Breast epithelium (tissue), 3 donors: ENCODE measurements at regions not wholly inside any gene's neighbourhood (a gene's known extent, or its start where the extent isn't known, plus 50 kb on each side); places are given as distances from the start of the nearest gene placed in this dataset.

Source experiments
- POLR2A ChIP-seq: fragments of 450-650 bp; IDR thresholded peaks from one replicate; pipeline ENCODE4 v1.6.1; 2016; ENCODE audit warnings: antibody characterized with exemption, mild to moderate bottlenecking, moderate library complexity
- POLR2AphosphoS5 ChIP-seq, 3 donors: sonication (generic); formaldehyde crosslinking; IDR thresholded peaks; one replicate each; pipeline ENCODE4 v1.6.1; 2017; ENCODE audit warnings: antibody characterized with exemption in 3 of 3
- TF ChIP-seq, protein P1 (sequence below), 3 donors: fragments of 450-650 bp; IDR thresholded peaks; one replicate each; pipeline ENCODE4 v1.5.1; 2016 to 2017; ENCODE audit warnings: antibody characterized with exemption in 3 of 3, mild to moderate bottlenecking in 3 of 3, moderate library complexity in 3 of 3

DNA sequence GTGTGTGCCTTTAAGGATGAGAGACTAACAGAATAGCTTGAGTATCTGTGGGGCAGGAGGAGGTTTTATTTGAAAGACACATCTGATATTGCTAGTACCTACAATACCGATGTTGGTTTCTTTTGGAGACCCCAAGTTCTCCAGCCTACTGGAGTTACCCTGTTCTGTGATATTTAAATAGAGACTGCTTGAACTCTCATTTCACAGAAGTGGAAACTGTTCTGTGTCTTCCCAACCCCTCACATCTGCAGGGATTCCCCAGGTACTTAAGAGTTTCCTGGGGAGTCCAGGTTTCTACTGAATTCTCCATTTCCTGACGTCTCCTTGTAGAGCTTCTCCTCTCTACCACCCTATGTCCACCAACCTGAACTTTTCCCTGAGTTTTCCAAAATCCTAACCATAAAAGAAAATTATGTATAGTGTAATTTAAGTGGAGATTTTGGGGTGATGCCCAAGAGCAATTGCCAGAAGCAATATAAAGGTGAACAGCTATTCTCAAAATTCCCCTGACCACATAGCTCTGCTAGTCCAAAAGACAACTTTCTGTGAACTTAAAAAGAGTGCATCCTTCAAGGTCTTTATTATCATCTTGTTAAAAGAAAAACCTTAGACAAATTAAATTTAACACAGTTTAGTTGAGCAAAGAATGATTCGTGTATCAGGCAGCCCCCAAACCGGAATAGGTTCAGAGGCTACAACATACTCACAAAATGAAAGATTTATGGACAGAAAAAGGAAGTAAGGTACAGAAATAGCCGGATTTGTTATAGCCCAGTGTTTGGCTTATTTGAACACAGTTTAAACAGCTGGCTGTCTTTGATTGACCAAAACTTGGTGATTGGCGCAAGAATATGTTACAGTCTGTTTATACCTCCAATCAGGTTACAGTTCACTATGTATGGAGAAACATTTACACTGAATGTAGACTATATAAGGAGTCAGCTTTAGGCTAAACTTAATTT is 373.4 kb downstream of the NUAK1 start:
- TF ChIP-seq POLR2A (no peak), POLR2AphosphoS5 (IDR thresholded peaks at IDR 0.05) (no peak)
- TF ChIP-seq, protein P1, sequence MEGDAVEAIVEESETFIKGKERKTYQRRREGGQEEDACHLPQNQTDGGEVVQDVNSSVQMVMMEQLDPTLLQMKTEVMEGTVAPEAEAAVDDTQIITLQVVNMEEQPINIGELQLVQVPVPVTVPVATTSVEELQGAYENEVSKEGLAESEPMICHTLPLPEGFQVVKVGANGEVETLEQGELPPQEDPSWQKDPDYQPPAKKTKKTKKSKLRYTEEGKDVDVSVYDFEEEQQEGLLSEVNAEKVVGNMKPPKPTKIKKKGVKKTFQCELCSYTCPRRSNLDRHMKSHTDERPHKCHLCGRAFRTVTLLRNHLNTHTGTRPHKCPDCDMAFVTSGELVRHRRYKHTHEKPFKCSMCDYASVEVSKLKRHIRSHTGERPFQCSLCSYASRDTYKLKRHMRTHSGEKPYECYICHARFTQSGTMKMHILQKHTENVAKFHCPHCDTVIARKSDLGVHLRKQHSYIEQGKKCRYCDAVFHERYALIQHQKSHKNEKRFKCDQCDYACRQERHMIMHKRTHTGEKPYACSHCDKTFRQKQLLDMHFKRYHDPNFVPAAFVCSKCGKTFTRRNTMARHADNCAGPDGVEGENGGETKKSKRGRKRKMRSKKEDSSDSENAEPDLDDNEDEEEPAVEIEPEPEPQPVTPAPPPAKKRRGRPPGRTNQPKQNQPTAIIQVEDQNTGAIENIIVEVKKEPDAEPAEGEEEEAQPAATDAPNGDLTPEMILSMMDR (IDR thresholded peaks at IDR 0.05), result no peak
